Endothelial cell (in vitro differentiated cells): ENCODE measurements at regions not wholly inside any gene's neighbourhood (a gene's known extent, or its start where the extent isn't known, plus 50 kb on each side); places are given as distances from the start of the nearest gene placed in this dataset.

Experiments used
- DNase-seq: peaks from one replicate; pipeline ENCODE4 v3.0.0; 2021; ENCODE audit warnings: low spot score
- H3K27ac Mint-ChIP-seq: one replicate; pipeline ENCODE4 v1.8.0; 2021; ENCODE audit warnings: mixed read lengths, inconsistent platforms; ENCODE audit not compliant: unreplicated experiment
- H3K27me3 Mint-ChIP-seq: one replicate; pipeline ENCODE4 v1.8.0; 2021; ENCODE audit warnings: mild to moderate bottlenecking, moderate library complexity, mixed read lengths, inconsistent platforms; ENCODE audit not compliant: unreplicated experiment
- H3K36me3 Mint-ChIP-seq: one replicate; pipeline ENCODE4 v1.8.0; 2021; ENCODE audit warnings: mild to moderate bottlenecking, low read depth, mixed read lengths, inconsistent platforms; ENCODE audit not compliant: unreplicated experiment
- H3K4me1 Mint-ChIP-seq: one replicate; pipeline ENCODE4 v1.8.0; 2021; ENCODE audit warnings: mild to moderate bottlenecking, mixed read lengths, inconsistent platforms; ENCODE audit not compliant: unreplicated experiment
- H3K4me3 Mint-ChIP-seq: one replicate; pipeline ENCODE4 v1.8.0; 2021; ENCODE audit warnings: mild to moderate bottlenecking, mixed read lengths, inconsistent platforms; ENCODE audit not compliant: unreplicated experiment
- H3K9me3 Mint-ChIP-seq: one replicate; pipeline ENCODE4 v1.8.0; 2021; ENCODE audit warnings: mixed read lengths, inconsistent platforms; ENCODE audit not compliant: unreplicated experiment
- CTCF ChIP-seq: fragments of 200-600 bp; sonication (generic); IDR thresholded peaks from one replicate; pipeline ENCODE4 v1.5.0; 2021; ENCODE audit warnings: antibody characterized with exemption; ENCODE audit not compliant: unreplicated experiment

- H3K27ac Mint-ChIP-seq: no peak overlapping the region
- TF ChIP-seq CTCF: no peak
- H3K9me3 Mint-ChIP-seq: no peaks in the 10 kb centered on the region
- H3K4me1 Mint-ChIP-seq: no peaks in the 10 kb centered on the region
- H3K4me3 Mint-ChIP-seq: no peak overlapping the region
- DNase-seq: no peak
- no peaks in the 10 kb centered on the region for H3K27me3 Mint-ChIP-seq
- no peaks in the 10 kb centered on the region for H3K36me3 Mint-ChIP-seq
Observed at GRCh38 chr7:22895140-22895827, 72.6 kb upstream of the TOMM7 start.

GRCh38 chr7:22894546-22894945 lies 71.9 kb upstream of the TOMM7 start:
- no peaks in the 10 kb centered on the region for H3K27me3 Mint-ChIP-seq
- H3K9me3 Mint-ChIP-seq: no peaks in the 10 kb centered on the region
- no peak overlapping the region for H3K27ac Mint-ChIP-seq
- no peaks in the 10 kb centered on the region for H3K36me3 Mint-ChIP-seq
- no peak for DNase-seq
- TF ChIP-seq CTCF: no peak
- H3K4me3 Mint-ChIP-seq: no peak overlapping the region
- no peaks in the 10 kb centered on the region for H3K4me1 Mint-ChIP-seq

GRCh38 chr7:22890773-22891172 lies 68.1 kb upstream of the TOMM7 start:
- Mint-ChIP-seq H3K36me3 (no peaks in the 10 kb centered on the region), H3K4me3 (no peak overlapping the region), H3K27ac (no peak overlapping the region)

GRCh38 chr7:22885797-22886261 lies 63.2 kb upstream of the TOMM7 start:
- Mint-ChIP-seq H3K27me3 (peaks cover 3% of the 10 kb centered on the region), H3K4me1 (peaks cover 3% of the 10 kb centered on the region), H3K4me3 (no peak overlapping the region), H3K9me3 (no peaks in the 10 kb centered on the region), H3K36me3 (no peaks in the 10 kb centered on the region), H3K27ac (no peak overlapping the region)
- no peak for DNase-seq
- TF ChIP-seq CTCF: no peak

More at GRCh38 chr7:22890773-22891172, 68.1 kb upstream of the TOMM7 start:
- no peak for TF ChIP-seq CTCF
- Mint-ChIP-seq H3K27me3 (no peaks in the 10 kb centered on the region), H3K4me1 (peaks cover 3% of the 10 kb centered on the region), H3K9me3 (no peaks in the 10 kb centered on the region)
- no peak for DNase-seq

GRCh38 chr7:22884911-22885788 lies 62.5 kb upstream of the TOMM7 start:
- H3K4me1 Mint-ChIP-seq: peaks cover 3% of the 10 kb centered on the region
- no peak overlapping the region for H3K4me3 Mint-ChIP-seq
- H3K9me3 Mint-ChIP-seq: no peaks in the 10 kb centered on the region
- no peak for TF ChIP-seq CTCF
- no peak for DNase-seq
- H3K27ac Mint-ChIP-seq: no peak overlapping the region
- no peaks in the 10 kb centered on the region for H3K36me3 Mint-ChIP-seq
- peaks cover 5% of the 10 kb centered on the region for H3K27me3 Mint-ChIP-seq
